HG02798 (cell line): ENCODE measurements at regions not wholly inside any gene's neighbourhood (a gene's known extent, or its start where the extent isn't known, plus 50 kb on each side); places are given as distances from the start of the nearest gene placed in this dataset.
"Not testable (repeated sequence)": the region's sequence is repeated elsewhere in the genome, so short reads cannot be mapped to it uniquely, and the experiment has no call there.

Experiments
- ATAC-seq: cut with Tn5 transposase; IDR thresholded peaks from one replicate; pipeline ENCODE4 v1.9.1; 2021; ENCODE audit warnings: mild to moderate bottlenecking; ENCODE audit not compliant: unreplicated experiment, poor library complexity

DNA sequence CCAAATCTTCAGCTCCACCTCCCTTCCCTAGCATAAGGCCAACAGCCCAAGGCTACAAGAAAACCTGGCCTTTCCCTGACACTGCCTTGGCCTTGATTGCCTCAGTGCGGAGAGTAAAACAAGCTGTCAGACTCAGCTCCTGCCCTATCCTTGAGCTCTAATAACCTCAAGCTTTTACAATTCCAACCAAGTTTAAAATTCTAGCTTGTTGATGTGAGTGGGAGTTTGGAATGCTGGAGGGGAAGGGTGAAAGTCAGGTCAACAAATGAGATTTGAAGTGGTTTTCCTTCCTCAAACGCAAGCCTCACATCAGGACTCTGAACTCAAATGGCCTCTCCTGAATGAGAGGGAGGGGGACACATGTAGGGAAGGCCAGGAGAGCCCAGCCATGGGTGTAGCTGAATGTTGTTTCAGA lies 197.0 kb upstream of the VLDLR start:
- ATAC-seq = no peak

- no peak for ATAC-seq
These were observed 195.9 kb upstream of the VLDLR start for GRCh38 chr9:2425676-2426075.

DNA sequence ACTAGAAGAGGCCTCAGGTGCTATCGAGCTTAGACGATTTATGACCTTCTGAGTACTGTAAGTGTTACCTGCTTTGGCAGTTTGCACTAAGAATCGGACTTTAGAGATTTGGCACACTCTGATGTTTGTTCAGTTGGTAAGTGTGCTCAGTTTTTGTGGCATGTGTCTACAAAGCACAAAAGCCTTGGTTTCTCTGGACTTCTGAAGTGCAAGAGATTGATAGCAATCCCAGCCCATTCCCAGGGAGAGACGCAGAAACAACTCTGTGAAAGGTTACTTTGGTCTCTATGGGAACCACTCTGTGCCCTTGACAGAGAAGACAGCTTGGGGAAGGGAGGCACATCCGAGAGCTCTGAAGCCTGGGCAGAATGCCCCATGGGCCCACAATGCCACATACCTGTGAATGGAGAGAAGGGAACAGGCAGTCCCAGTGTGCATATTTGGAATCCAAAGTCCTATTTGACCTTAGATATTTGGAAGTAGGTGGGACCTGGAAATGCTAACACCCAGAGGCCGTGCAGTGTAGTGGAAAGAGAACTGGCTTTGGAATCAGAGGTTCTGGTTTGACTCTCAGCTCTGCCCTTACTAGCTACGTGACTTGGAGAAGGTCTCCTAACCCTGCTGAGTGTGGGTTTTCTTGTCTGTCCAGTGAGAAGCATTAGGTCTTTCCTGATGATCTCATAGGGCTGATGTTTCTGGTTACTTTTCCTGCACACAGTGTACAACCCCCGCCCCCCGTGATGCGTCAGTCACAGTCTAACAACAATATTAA lies 194.3 kb upstream of the VLDLR start:
- no peak for ATAC-seq

DNA sequence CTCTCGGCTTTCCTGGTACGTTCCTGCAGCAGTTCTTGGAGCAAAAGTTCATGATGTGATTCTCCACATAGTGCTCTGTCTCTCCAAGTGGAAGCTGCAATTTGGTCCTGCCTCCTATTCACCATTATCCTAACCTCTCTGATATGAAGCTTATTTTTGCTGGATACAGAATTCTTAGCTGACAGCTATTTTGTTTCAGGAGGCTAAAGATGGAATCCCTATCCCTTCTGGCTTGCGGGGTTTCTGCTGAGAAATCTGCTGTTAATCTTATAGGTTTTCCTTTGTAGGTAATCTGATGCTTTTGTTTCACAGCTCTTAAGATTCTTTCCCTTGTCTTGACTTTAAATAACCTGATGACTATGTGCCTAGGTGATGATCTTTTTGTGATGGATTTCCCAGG lies 181.6 kb upstream of the VLDLR start:
- no peak for ATAC-seq

GRCh38 chr9:2443933-2444332 lies 177.7 kb upstream of the VLDLR start:
- ATAC-seq = not testable (repeated sequence)

DNA sequence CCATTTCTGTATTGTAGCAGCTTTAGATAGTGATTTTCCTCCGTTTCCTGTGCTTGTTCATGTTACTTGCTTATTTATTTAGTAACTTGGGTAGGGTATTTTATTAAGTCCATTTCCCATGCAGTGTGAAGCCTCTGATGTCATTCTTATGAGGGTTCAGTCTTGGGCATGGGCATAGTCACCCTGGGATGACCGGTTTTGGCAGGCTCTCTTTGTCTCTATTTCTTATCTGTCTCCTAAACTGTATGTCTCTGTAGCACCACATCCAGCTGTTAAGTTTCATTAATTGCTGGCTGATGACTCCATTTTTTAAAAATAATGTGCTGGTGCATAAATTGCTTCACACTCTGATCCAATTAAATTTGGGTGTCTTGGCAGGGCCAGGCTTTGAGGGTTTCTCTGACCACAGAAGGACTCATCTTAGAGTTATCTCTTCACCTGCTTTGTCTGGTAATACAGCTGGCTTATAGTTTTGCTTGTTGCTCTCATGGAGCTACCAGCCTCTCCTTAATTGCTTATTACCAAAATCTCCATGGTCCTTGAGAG lies 173.3 kb upstream of the VLDLR start:
- no peak for ATAC-seq

- no peak for ATAC-seq
These were observed 168.5 kb upstream of the VLDLR start for GRCh38 chr9:2453106-2453505.

- no peak for ATAC-seq
These were observed 167.9 kb upstream of the VLDLR start for GRCh38 chr9:2453701-2454100.

DNA sequence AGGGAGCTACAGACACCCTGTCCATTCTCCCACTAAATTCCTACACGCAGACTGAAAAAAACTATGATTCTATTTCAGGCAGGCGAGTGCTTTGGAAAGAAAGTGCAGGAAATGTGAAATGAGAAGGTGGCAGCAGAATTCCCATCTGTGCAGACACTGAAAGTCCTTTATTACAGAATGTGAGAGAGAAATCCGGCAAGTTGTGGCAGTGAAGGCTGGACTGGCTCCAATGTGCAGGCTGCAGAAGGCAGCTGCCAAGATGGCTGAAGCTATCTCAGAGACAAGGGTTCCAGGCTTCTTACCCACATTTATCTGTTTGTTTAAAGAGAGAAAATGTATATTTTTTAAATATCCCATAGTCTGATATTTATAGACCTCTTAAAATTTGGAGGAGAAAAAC lies 161.8 kb upstream of the VLDLR start:
- no peak for ATAC-seq

GRCh38 chr9:2461892-2462291 lies 159.7 kb upstream of the VLDLR start:
- no peak for ATAC-seq

DNA sequence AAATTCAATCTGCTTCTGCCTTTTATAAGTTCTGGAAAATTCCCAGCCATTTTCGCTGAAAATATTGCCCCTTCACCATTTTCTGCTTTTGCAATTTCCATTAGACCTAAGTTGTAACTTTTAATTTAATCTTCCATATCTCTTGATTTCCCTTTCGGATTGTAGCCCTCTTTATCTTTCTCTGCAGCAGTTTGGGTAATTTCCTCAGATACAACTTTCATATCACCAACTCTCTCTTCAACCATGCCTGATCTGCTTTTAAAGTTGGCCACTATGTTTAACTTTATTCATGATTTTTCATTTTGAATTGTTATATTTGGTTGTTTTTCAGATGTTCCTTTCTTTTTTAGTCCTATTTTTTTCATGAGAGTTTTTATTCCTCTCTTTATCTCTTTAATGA lies 157.0 kb upstream of the VLDLR start:
- ATAC-seq = no peak

DNA sequence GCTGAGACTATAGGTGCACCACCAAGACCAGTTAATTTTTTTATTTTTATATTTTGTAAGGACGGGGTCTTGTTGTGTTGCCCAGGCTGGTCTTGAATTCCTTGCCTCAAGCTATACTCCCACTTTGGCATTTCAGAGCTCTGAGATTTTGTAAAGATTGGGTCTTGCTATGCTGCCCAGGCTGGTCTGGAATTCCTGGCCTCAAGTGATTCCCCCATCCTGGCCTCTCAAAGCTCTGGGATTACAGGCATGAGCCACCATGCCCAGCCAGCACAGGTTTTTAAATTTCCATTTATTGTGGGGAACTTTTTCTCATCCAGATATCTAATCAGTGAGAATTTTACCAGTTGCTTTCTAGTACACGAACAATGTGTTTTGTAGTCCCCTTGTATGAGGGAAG lies 156.1 kb upstream of the VLDLR start:
- ATAC-seq = no peak

DNA sequence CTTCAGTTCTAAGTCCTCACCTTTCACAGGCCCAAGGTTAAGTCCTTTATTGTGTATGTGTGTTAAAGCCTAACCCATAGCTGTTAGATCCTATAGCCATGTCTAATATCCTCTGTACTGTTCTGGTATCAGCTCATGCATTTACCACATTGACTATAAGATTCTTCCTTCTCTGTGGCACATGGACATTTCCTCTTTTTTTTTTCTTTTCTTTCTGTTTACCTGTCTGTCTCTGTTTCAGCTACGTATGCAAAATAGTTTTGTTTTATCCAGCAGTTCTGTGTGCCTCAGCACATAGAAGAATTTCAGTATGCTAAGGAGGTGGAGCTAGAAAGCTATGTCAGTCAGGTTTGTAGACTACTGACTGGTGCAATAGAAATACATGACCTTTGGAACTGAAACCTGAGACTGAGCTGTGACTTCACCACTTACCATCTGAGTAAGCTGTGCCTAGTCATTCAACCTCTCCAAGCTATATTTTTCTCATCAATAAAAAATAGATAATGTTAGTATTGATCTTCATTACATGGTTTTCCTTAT lies 155.6 kb upstream of the VLDLR start:
- ATAC-seq = peak; percentile 99

DNA sequence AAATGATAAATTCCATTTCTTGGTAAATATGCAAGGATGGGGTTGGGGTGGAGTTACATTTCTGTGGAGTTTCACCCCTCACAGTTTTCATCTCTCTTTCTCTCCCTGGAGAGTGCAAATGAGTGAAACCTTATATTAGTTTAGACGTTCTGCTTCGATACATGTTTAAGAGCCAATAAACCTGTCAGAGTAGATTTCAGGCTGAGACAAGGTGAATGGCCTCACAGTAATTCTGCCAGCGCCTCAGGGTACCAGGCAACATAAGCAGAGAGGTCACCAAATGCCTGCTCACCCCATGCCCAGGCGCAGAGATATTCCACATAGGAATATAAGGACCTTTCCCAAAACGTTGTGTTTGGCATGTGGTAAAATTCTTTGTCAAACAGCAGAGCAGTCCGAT lies 154.9 kb upstream of the VLDLR start:
- ATAC-seq = no peak

DNA sequence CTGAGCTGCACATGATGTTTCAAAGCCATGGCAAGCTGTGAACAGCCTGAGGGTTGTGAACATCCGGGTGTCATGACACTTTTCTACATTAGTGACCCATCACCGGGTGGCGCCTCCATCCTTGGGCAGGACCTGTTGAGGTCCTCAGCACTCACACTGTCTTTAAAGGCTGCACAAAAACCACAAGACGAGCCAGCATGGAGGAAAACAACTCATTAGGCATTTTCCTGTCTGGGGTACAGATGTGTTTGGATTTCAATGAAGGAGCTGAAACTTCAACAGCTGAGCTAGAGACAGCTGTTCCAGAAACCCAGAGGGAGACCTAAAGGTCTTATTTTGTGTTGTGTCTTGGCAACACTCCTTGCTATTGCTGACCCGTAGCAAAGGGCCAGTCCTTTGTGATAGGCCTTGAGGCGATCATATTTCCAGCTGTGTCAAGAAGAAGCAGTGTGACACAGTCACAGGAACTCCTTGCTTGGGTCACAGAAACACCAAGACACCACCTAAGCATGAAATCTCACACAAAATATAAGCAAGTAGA lies 151.8 kb upstream of the VLDLR start:
- no peak for ATAC-seq

- no peak for ATAC-seq
These were observed 147.9 kb upstream of the VLDLR start for GRCh38 chr9:2473681-2474080.

DNA sequence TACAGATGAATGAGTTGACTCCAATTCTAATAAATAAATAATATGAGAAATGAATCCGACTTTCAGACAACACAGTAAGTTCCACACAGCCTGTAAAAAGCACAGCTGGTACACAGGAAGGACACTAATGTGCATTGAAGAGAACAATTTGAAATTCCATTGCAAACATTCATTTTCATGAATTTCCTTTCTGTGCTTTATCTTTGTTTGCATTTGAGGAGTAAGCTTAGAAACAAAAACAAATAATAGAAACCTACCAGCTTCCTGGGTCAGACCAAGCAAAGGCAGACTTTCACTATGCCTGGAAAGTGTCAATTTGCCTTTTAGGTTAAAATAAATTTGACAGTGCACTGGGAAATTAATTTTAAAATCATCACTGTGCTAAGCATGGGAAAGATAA lies 143.8 kb upstream of the VLDLR start:
- ATAC-seq = no peak

- no peak for ATAC-seq
These were observed 143.2 kb upstream of the VLDLR start for GRCh38 chr9:2478421-2478820.

DNA sequence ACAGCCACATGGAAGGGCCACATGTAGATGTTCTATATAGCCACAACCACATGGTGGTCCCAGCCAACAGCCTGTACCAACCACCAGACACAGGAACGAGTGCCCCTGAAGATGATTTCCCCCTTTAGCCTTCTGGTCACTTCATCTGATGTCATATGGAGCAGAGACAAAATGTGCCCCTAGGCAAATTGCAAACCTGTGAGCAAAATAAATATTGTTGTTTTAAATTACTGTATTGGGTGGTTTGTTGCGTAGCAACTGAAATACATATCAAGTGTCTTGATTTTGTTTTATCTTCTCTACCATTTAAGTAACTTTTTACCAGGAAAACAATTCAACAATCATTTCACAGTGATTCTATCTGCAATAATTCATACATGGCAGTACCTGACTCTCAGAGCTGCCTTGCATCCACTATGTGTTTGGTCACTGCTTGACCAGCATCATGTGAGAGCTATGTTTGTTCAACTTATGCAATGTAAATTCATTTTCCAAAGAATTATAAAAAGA lies 142.5 kb upstream of the VLDLR start:
- ATAC-seq = no peak

DNA sequence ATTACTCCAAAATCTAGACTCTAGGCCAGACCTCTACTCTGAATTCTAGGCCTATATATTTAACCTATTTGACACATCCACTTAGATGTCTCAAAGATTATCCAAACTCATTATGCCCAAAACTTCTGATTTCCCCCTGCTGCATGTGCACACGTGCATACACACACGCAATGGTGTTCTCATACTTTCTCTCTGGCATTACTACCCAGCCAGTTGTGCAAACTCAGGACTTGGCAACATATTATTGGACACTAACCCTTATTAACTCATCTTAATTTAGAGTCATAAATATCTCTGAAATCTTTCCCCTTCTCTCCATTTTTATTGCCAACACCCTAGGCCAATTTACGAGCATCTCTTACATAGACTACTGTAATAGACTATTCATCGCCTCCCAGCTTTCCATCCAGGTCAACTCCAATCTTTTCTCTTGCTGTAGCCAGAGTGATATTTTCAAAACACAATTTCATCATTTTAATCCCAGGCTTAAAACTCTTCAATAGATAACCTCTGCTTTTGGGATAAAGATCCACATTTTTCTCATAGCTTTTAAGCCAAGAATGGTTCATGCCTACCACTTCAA lies 141.2 kb upstream of the VLDLR start:
- no peak for ATAC-seq

DNA sequence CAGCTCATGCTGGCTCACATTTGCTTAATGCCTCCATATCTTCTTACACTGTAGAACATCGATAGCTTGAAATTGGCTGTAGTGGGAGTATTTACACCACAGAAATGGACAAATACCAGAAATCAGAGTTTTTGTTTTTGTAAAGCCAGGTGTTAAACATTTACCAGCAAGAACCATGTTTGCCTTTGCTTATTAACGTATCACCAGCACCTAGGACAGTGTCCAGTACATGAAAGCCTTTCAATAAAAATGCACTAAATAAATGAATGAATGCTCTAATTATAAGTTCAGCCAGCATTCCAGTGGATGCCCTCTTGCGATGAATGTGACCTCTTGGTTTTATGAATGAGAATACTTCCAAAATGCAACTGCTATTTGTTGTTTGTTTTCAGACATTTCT lies 140.4 kb upstream of the VLDLR start:
- no peak for ATAC-seq
